ENCODE measurements at regions not wholly inside any gene's neighbourhood (a gene's known extent, or its start where the extent isn't known, plus 50 kb on each side); places are given as distances from the start of the nearest gene placed in this dataset.
"Not testable (repeated sequence)": the region's sequence is repeated elsewhere in the genome, so short reads cannot be mapped to it uniquely, and the experiment has no call there.

- Histone ChIP-seq H3K4me3 (replicated peaks; ENCODE audit: low read depth, low read length) (no peak overlapping the region), H3K36me3 (ENCODE audit: control insufficient read depth, insufficient read depth, low read length) (no peaks in the 10 kb centered on the region), H3K27me3 (replicated peaks; ENCODE audit: control insufficient read depth, insufficient read depth, low read length) (no peaks in the 10 kb centered on the region)
- no peak for DNase-seq (ENCODE audit: extremely low read depth, insufficient read length)
- no peak for TF ChIP-seq CTCF (IDR thresholded peaks at IDR 0.05; ENCODE audit: insufficient read depth, low read length, poor library complexity, severe bottlenecking)
These were observed 1033.4 kb downstream of the SOCS6 start for GRCh38 chr18:71322201-71322600.

DNA sequence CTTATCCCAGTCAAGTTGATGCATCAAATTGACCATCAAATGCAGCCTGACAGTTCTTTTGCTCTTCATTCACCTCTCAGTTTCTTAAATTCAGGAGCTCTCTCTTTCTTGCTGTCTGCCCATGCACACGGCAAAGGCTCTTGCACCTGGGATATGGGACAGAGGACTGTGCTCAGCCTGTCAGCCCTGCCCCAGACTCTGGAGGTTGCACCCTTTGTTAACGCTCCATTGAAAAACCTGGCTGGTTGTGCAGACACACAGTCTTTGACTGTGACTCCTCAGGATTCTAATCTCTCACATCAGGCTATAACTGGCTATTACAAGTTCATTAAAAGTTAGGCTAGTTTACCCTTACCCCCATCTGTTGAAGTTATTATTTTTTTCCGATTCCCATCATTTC, 1032.5 kb downstream of the SOCS6 start:
- Histone ChIP-seq H3K4me3 (replicated peaks; ENCODE audit: low read depth, low read length) (no peak overlapping the region), H3K27me3 (replicated peaks; ENCODE audit: control insufficient read depth, insufficient read depth, low read length) (no peaks in the 10 kb centered on the region), H3K36me3 (ENCODE audit: control insufficient read depth, insufficient read depth, low read length) (no peaks in the 10 kb centered on the region)
- TF ChIP-seq CTCF (IDR thresholded peaks at IDR 0.05; ENCODE audit: insufficient read depth, low read length, poor library complexity, severe bottlenecking): no peak
- DNase-seq (ENCODE audit: extremely low read depth, insufficient read length): no peak

DNA sequence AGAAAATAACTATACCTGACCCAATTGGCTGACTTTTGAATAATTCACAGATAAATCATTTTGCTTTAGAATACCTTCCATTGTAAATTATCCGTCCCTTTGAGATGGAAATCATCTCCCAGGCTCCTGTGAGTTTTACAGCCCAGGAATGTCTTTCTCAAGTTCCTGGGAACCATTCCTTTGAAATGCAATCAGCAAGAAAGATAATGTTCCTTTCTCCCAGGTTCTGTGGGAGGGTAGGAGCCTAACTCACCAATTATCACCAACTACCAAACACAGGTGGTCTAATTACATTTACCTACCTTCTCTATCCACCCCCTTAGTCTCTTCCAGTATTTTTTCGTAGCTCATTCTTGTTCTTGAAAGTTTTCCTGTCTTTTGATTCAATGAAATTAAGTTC, 1016.0 kb downstream of the SOCS6 start:
- no peaks in the 10 kb centered on the region for H3K27me3 ChIP-seq (replicated peaks; ENCODE audit: control insufficient read depth, insufficient read depth, low read length)
- no peak overlapping the region for H3K4me3 ChIP-seq (replicated peaks; ENCODE audit: low read depth, low read length)
- no peaks in the 10 kb centered on the region for H3K36me3 ChIP-seq (ENCODE audit: control insufficient read depth, insufficient read depth, low read length)
- no peak for DNase-seq (ENCODE audit: extremely low read depth, insufficient read length)
- TF ChIP-seq CTCF (IDR thresholded peaks at IDR 0.05; ENCODE audit: insufficient read depth, low read length, poor library complexity, severe bottlenecking): no peak

DNA sequence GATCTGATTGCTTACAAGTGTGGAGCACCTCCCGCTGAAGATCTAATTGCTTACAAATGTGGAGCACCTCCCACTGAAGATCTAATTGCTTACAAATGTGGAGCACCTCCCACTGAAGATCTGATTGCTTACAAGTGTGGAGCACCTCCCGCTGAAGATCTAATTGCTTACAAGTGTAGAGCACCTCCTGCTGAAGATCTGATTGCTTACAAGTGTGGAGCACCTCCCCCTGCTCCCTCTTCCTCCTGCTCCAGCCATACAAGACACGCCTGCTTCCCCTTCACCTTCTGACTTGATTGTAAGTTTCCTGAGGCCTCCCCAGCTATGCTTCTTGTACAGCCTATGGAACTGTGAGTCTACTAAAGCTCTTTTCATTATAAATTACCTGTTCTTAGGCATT, 1014.9 kb downstream of the SOCS6 start:
- not testable (repeated sequence) for H3K4me3 ChIP-seq (replicated peaks; ENCODE audit: low read depth, low read length); DNase-seq (ENCODE audit: extremely low read depth, insufficient read length); H3K36me3 ChIP-seq (ENCODE audit: control insufficient read depth, insufficient read depth, low read length); H3K27me3 ChIP-seq (replicated peaks; ENCODE audit: control insufficient read depth, insufficient read depth, low read length)

- no peaks in the 10 kb centered on the region for H3K36me3 ChIP-seq (ENCODE audit: control insufficient read depth, insufficient read depth, low read length)
- no peak for DNase-seq (ENCODE audit: extremely low read depth, insufficient read length)
- H3K27me3 ChIP-seq (replicated peaks; ENCODE audit: control insufficient read depth, insufficient read depth, low read length): no peaks in the 10 kb centered on the region
- no peak overlapping the region for H3K4me3 ChIP-seq (replicated peaks; ENCODE audit: low read depth, low read length)
- TF ChIP-seq CTCF (IDR thresholded peaks at IDR 0.05; ENCODE audit: insufficient read depth, low read length, poor library complexity, severe bottlenecking): no peak
These were observed 1012.8 kb downstream of the SOCS6 start for GRCh38 chr18:71301596-71301995.

GRCh38 chr18:71294201-71294600, 1005.4 kb downstream of the SOCS6 start:
- DNase-seq (ENCODE audit: extremely low read depth, insufficient read length); H3K27me3 ChIP-seq (replicated peaks; ENCODE audit: control insufficient read depth, insufficient read depth, low read length); H3K4me3 ChIP-seq (replicated peaks; ENCODE audit: low read depth, low read length); H3K36me3 ChIP-seq (ENCODE audit: control insufficient read depth, insufficient read depth, low read length): not testable (repeated sequence)

DNA sequence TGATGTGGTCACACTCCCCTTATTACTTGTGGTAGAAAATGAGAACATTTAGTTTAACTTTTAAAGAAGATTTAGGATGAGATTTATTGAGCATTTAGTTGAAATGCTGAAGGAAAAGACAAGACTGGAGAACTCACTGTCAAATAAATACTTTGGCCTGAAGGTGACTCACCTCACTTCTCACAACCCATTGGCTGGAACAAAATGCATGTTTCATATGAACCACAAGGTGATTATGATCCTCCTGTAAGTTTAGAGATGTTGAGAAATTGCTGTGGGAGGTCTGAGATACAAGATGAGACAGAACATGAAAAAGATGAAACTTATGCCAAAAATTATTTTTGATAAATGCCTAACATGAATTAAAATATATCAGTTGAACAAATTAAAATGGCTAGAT, 1004.5 kb downstream of the SOCS6 start:
- DNase-seq (ENCODE audit: extremely low read depth, insufficient read length): no peak
- no peaks in the 10 kb centered on the region for H3K27me3 ChIP-seq (replicated peaks; ENCODE audit: control insufficient read depth, insufficient read depth, low read length)
- no peak overlapping the region for H3K4me3 ChIP-seq (replicated peaks; ENCODE audit: low read depth, low read length)
- no peaks in the 10 kb centered on the region for H3K36me3 ChIP-seq (ENCODE audit: control insufficient read depth, insufficient read depth, low read length)
- no peak for TF ChIP-seq CTCF (IDR thresholded peaks at IDR 0.05; ENCODE audit: insufficient read depth, low read length, poor library complexity, severe bottlenecking)
